H9 (cell line): ENCODE measurements at regions not wholly inside any gene's neighbourhood (a gene's known extent, or its start where the extent isn't known, plus 50 kb on each side); places are given as distances from the start of the nearest gene placed in this dataset.

Source experiments
- DNase-seq: peaks from one replicate; pipeline ENCODE4 v3.0.0-alpha.2; 2017
- H2AFZ ChIP-seq: one replicate; pipeline ENCODE4 v1.6.1; 2013; ENCODE audit warnings: mild to moderate bottlenecking, low read length, control low read depth, moderate library complexity
- H2AK5ac ChIP-seq: 2 replicates; pipeline ENCODE4 v1.6.1; 2013; ENCODE audit warnings: low read length, control low read depth, mixed read lengths; ENCODE audit not compliant: insufficient read length
- H2BK120ac ChIP-seq: one replicate; pipeline ENCODE4 v1.6.1; 2013; ENCODE audit warnings: low read depth, mild to moderate bottlenecking, low read length, control low read depth, inconsistent platforms; ENCODE audit not compliant: poor library complexity, severe bottlenecking
- H2BK12ac ChIP-seq: 2 replicates; pipeline ENCODE4 v1.6.1; 2013; ENCODE audit warnings: low read length, control low read depth, mixed read lengths, low read depth; ENCODE audit not compliant: insufficient read length
- H2BK15ac ChIP-seq: 2 replicates; pipeline ENCODE4 v1.6.1; 2013; ENCODE audit warnings: low read depth, low read length, control low read depth
- H2BK20ac ChIP-seq: one replicate; pipeline ENCODE4 v1.6.1; 2013; ENCODE audit warnings: low read depth, mild to moderate bottlenecking, low read length, control low read depth, inconsistent platforms; ENCODE audit not compliant: poor library complexity, severe bottlenecking
- H2BK5ac ChIP-seq: 2 replicates; pipeline ENCODE4 v1.6.1; 2013; ENCODE audit warnings: low read length, control low read depth, mixed read lengths; ENCODE audit not compliant: insufficient read length
- H3K14ac ChIP-seq: 2 replicates; pipeline ENCODE4 v1.6.1; 2013; ENCODE audit warnings: low read length, control low read depth; ENCODE audit not compliant: insufficient read depth
- H3K18ac ChIP-seq: 2 replicates; pipeline ENCODE4 v1.6.1; 2013; ENCODE audit warnings: low read depth, mild to moderate bottlenecking, mixed read lengths, low read length, control low read depth; ENCODE audit not compliant: insufficient read length
- H3K23ac ChIP-seq: 2 replicates; pipeline ENCODE4 v1.6.1; 2013; ENCODE audit warnings: low read length, control low read depth, mixed read lengths, low read depth; ENCODE audit not compliant: insufficient read length
- H3K23me2 ChIP-seq: 2 replicates; pipeline ENCODE4 v1.6.1; 2013; ENCODE audit warnings: low read depth, mild to moderate bottlenecking, mixed read lengths, low read length, control low read depth; ENCODE audit not compliant: insufficient read length, poor library complexity, severe bottlenecking
- H3K27ac ChIP-seq: 2 replicates; pipeline ENCODE4 v1.5.1; 2013; ENCODE audit warnings: low read length, control low read depth, mixed read lengths, low read depth; ENCODE audit not compliant: insufficient read length
- H3K27me3 ChIP-seq: 2 replicates; pipeline ENCODE4 v1.6.1; 2013; ENCODE audit warnings: low read length, control low read depth, inconsistent platforms; ENCODE audit not compliant: insufficient read depth
- H3K4ac ChIP-seq: 2 replicates; pipeline ENCODE4 v1.6.1; 2013; ENCODE audit warnings: low read depth, mild to moderate bottlenecking, control low read depth, inconsistent platforms, low read length, moderate library complexity
- H3K4me1 ChIP-seq: 2 replicates; pipeline ENCODE4 v1.6.1; 2013; ENCODE audit warnings: low read length, control low read depth, inconsistent platforms; ENCODE audit not compliant: insufficient read depth
- H3K4me2 ChIP-seq: 2 replicates; pipeline ENCODE4 v1.6.1; 2013; ENCODE audit warnings: low read length, control low read depth, mixed read lengths; ENCODE audit not compliant: insufficient read length, insufficient read depth
- H3K56ac ChIP-seq: 2 replicates; pipeline ENCODE4 v1.6.1; 2013; ENCODE audit warnings: low read depth, mild to moderate bottlenecking, mixed read lengths, low read length, control low read depth; ENCODE audit not compliant: insufficient read length
- H3K79me1 ChIP-seq: 2 replicates; pipeline ENCODE4 v1.6.1; 2013; ENCODE audit warnings: low read depth, mild to moderate bottlenecking, moderate library complexity, low read length, control low read depth, inconsistent platforms; ENCODE audit not compliant: insufficient read depth, poor library complexity, severe bottlenecking
- H3K79me2 ChIP-seq: 2 replicates; pipeline ENCODE4 v1.6.1; 2013; ENCODE audit warnings: low read length, control low read depth, inconsistent platforms; ENCODE audit not compliant: insufficient read depth
- H3K9ac ChIP-seq: 2 replicates; pipeline ENCODE4 v1.6.1; 2013; ENCODE audit warnings: low read length, control low read depth, mixed read lengths; ENCODE audit not compliant: insufficient read length; ENCODE audit errors: extremely low read depth
- H3K9me3 ChIP-seq: one replicate; pipeline ENCODE4 v1.6.1; 2013; ENCODE audit warnings: low read depth, low read length, inconsistent platforms; ENCODE audit not compliant: control insufficient read depth
- H3T11ph ChIP-seq: one replicate; pipeline ENCODE4 v1.6.1; 2013; ENCODE audit warnings: mild to moderate bottlenecking, low read length, control low read depth, inconsistent platforms
- H4K20me1 ChIP-seq: one replicate; pipeline ENCODE4 v1.6.1; 2013; ENCODE audit not compliant: control insufficient read depth, insufficient read length, insufficient read depth
- H4K5ac ChIP-seq: 2 replicates; pipeline ENCODE4 v1.6.1; 2013; ENCODE audit warnings: low read depth, mild to moderate bottlenecking, mixed read lengths, low read length, control low read depth; ENCODE audit not compliant: insufficient read length
- H4K8ac ChIP-seq: replicated peaks from 2 replicates; pipeline ENCODE4 v1.6.1; 2013; ENCODE audit warnings: low read length, control low read depth, mixed read lengths, low read depth; ENCODE audit not compliant: insufficient read length
- H4K91ac ChIP-seq: 2 replicates; pipeline ENCODE4 v1.6.1; 2013; ENCODE audit warnings: low read depth, mild to moderate bottlenecking, moderate library complexity, mixed read lengths, low read length, control low read depth; ENCODE audit not compliant: insufficient read length
- H3K27ac Mint-ChIP-seq, 3 experiments: 2 replicates in 2 of 3; 3 replicates in 1 of 3; pipeline ENCODE4 v1.8.0; 2020 to 2021; ENCODE audit warnings: mixed read lengths in 3 of 3, mild to moderate bottlenecking in 1 of 3, moderate library complexity in 1 of 3
- H3K27me3 Mint-ChIP-seq: 2 replicates; pipeline ENCODE4 v1.8.0; 2021; ENCODE audit warnings: low read depth, mild to moderate bottlenecking, moderate library complexity, mixed read lengths
- H3K36me3 Mint-ChIP-seq, 3 experiments: 2 replicates in 2 of 3; 3 replicates in 1 of 3; pipeline ENCODE4 v1.8.0; 2020 to 2021; ENCODE audit warnings: low read depth in 3 of 3, mixed read lengths in 3 of 3; ENCODE audit not compliant: insufficient read depth in 1 of 3
- H3K4me1 Mint-ChIP-seq, 2 experiments: 2 replicates each; pipeline ENCODE4 v1.8.0; 2020; ENCODE audit warnings: mixed read lengths in 2 of 2
- H3K4me3 Mint-ChIP-seq, 2 experiments: 2 replicates in 1 of 2; 3 replicates in 1 of 2; pipeline ENCODE4 v1.8.0; 2020 to 2021; ENCODE audit warnings: mild to moderate bottlenecking in 2 of 2, mixed read lengths in 2 of 2, moderate library complexity in 1 of 2
- H3K9me3 Mint-ChIP-seq, 2 experiments: 2 replicates in 1 of 2; 3 replicates in 1 of 2; pipeline ENCODE4 v1.8.0; 2020; ENCODE audit warnings: mild to moderate bottlenecking in 2 of 2, mixed read lengths in 2 of 2, moderate library complexity in 1 of 2
- CTCF ChIP-seq: fragments of 200-600 bp; sonication (generic); conservative IDR thresholded peaks from 3 replicates; pipeline ENCODE4 v1.8.0; 2021; ENCODE audit warnings: antibody characterized with exemption, mild to moderate bottlenecking
- WGBS: extraction: QIAGEN DNeasy Blood & Tissue Kit; methylation state at CpG from one replicate; pipeline ENCODE4 v1.1.7; 2013; ENCODE audit warnings: missing lambda C conversion rate, low lambda C conversion rate, mixed read lengths; ENCODE audit not compliant: insufficient read length; ENCODE audit errors: extremely low coverage; 5-methylcytosine and 5-hydroxymethylcytosine counted together

- H3K4me3 Mint-ChIP-seq = no peak overlapping the region; a peak in 1 of 5 replicates
These were observed 378.6 kb upstream of the TYRP1 start for GRCh38 chr9:12314589-12314988.

More at GRCh38 chr9:12314589-12314988, 378.6 kb upstream of the TYRP1 start:
- no peaks in the 10 kb centered on the region for H3K79me2 ChIP-seq
- no peak overlapping the region for H2BK15ac ChIP-seq
- no peaks in the 10 kb centered on the region for H3K79me1 ChIP-seq
- Mint-ChIP-seq H3K9me3 (peaks cover 28 to 29% of the 10 kb centered on the region in 2 experiments), H3K27me3 (no peaks in the 10 kb centered on the region; the same call in 1 of the 2 replicates), H3K36me3 (peaks cover 3 to 29% (median 7%) of the 10 kb centered on the region in 3 experiments; a peak in 6 of 7 replicates), H3K4me1 (no peaks in the 10 kb centered on the region), H3K27ac (no peak overlapping the region)
- no peak overlapping the region for H3T11ph ChIP-seq
- no peak overlapping the region for H2AK5ac ChIP-seq
- H4K8ac ChIP-seq = no peak overlapping the region
- no peaks in the 10 kb centered on the region for H4K20me1 ChIP-seq
- H2BK20ac ChIP-seq = no peak overlapping the region
- WGBS = no CpG with 5 or more reads among the region's 4 CpGs
- H2BK120ac ChIP-seq = no peak overlapping the region
- no peaks in the 10 kb centered on the region for H3K27me3 ChIP-seq
- H3K9me3 ChIP-seq = no peaks in the 10 kb centered on the region
- no peak overlapping the region for H2BK12ac ChIP-seq
- no peak for DNase-seq
- H3K4ac ChIP-seq = no peak overlapping the region
- no peak overlapping the region for H4K5ac ChIP-seq
- TF ChIP-seq CTCF = no peak
- no peaks in the 10 kb centered on the region for H3K23me2 ChIP-seq
- H3K23ac ChIP-seq = no peak overlapping the region
- H3K4me2 ChIP-seq = no peak overlapping the region
- no peak overlapping the region for H4K91ac ChIP-seq
- no peak overlapping the region for H2BK5ac ChIP-seq
- H3K56ac ChIP-seq = no peak overlapping the region
- no peak overlapping the region for H3K14ac ChIP-seq
- H3K9ac ChIP-seq = no peak overlapping the region
- no peak overlapping the region for H3K18ac ChIP-seq
- no peak overlapping the region for H3K27ac ChIP-seq
- no peak overlapping the region for H2AFZ ChIP-seq
- H3K4me1 ChIP-seq = no peaks in the 10 kb centered on the region
